PC-9 (cell line): ENCODE measurements at regions not wholly inside any gene's neighbourhood (a gene's known extent, or its start where the extent isn't known, plus 50 kb on each side); places are given as distances from the start of the nearest gene placed in this dataset.

Experiments
- BruUV-seq: library from RNA; stranded (reverse); fragments of 400-500 nt; replicated peaks from 2 replicates; lab custom pipeline; 2021; lab: Mats Ljungman, UMichigan
- CTCF ChIA-PET: fragments of 300-600 bp; sonication (Branson Sonifier 250); formaldehyde crosslinking; loops from one replicate; lab custom pipeline; 2022; ENCODE audit warnings: antibody characterized with exemption; lab: Charles Lee
- POLR2A ChIA-PET: fragments of 300-600 bp; sonication (Branson Sonifier 250); formaldehyde crosslinking; loops from one replicate; lab custom pipeline; 2022; ENCODE audit warnings: antibody characterized with exemption; ENCODE audit not compliant: unreplicated experiment; lab: Charles Lee
- DNase-seq, 2 experiments: peaks; one replicate each; pipeline versions ENCODE4 v3.0.0 to v3.0.0-alpha.2; 2015 to 2022; ENCODE audit warnings: mixed read lengths in 1 of 2
- H2AFZ ChIP-seq: fragments of 200-600 bp; sonication (generic); 2 replicates; pipeline ENCODE4 v1.8.1; 2017; ENCODE audit warnings: antibody characterized with exemption
- H3F3A ChIP-seq: fragments of 200-600 bp; sonication (generic); 2 replicates; pipeline ENCODE4 v1.8.1; 2017; ENCODE audit warnings: antibody characterized with exemption, mild to moderate bottlenecking, low read depth; ENCODE audit not compliant: insufficient read depth
- H3K27ac ChIP-seq: fragments of 200-600 bp; sonication (generic); 2 replicates; pipeline ENCODE4 v1.6.1; 2016; ENCODE audit warnings: mixed run types
- H3K27me3 ChIP-seq: fragments of 200-600 bp; sonication (generic); 2 replicates; pipeline ENCODE4 v1.6.1; 2016; ENCODE audit warnings: low read depth, mixed run types; ENCODE audit not compliant: insufficient read depth
- H3K36me3 ChIP-seq: fragments of 200-600 bp; sonication (generic); 2 replicates; pipeline ENCODE4 v1.6.1; 2016; ENCODE audit warnings: low read depth, mixed run types
- H3K4me1 ChIP-seq: fragments of 200-600 bp; sonication (generic); replicated peaks from 2 replicates; pipeline ENCODE4 v1.6.1; 2016; ENCODE audit warnings: mixed run types; ENCODE audit not compliant: insufficient read depth
- H3K4me2 ChIP-seq: fragments of 200-600 bp; sonication (generic); 2 replicates; pipeline ENCODE4 v1.6.1; 2017; ENCODE audit warnings: mixed run types
- H3K4me3 ChIP-seq: fragments of 200-600 bp; sonication (generic); 2 replicates; pipeline ENCODE4 v1.6.1; 2016; ENCODE audit warnings: mixed run types
- H3K79me2 ChIP-seq: fragments of 200-600 bp; sonication (generic); 2 replicates; pipeline ENCODE4 v1.6.1; 2017; ENCODE audit warnings: low read depth, mixed run types
- H3K9me2 ChIP-seq: fragments of 200-600 bp; sonication (generic); 2 replicates; pipeline ENCODE4 v1.8.1; 2017; ENCODE audit warnings: mild to moderate bottlenecking; ENCODE audit not compliant: insufficient read depth
- H3K9me3 ChIP-seq: fragments of 200-600 bp; sonication (generic); 2 replicates; pipeline ENCODE4 v1.8.1; 2016; ENCODE audit warnings: low read depth; ENCODE audit not compliant: insufficient read depth
- H4K20me1 ChIP-seq: fragments of 200-600 bp; sonication (generic); 2 replicates; pipeline ENCODE4 v1.8.1; 2017; ENCODE audit not compliant: insufficient read depth
- EZH2 ChIP-seq: fragments of 200-600 bp; sonication (generic); IDR thresholded peaks from 2 replicates; pipeline ENCODE4 v1.8.0; 2017; ENCODE audit warnings: antibody characterized with exemption, low read depth
- intact Hi-C: fragments of 100-400 bp; cut with micrococcal nuclease; formaldehyde crosslinking; loops from one replicate; pipeline ENCODE4 v1.10.0; 2022; ENCODE audit not compliant: unreplicated experiment
- TF ChIP-seq, protein P1 (sequence below): fragments of 200-600 bp; sonication (generic); conservative IDR thresholded peaks from 2 replicates; pipeline ENCODE4 v1.6.1; 2017; ENCODE audit warnings: mixed run types, antibody characterized with exemption, mild to moderate bottlenecking, moderate library complexity

DNA sequence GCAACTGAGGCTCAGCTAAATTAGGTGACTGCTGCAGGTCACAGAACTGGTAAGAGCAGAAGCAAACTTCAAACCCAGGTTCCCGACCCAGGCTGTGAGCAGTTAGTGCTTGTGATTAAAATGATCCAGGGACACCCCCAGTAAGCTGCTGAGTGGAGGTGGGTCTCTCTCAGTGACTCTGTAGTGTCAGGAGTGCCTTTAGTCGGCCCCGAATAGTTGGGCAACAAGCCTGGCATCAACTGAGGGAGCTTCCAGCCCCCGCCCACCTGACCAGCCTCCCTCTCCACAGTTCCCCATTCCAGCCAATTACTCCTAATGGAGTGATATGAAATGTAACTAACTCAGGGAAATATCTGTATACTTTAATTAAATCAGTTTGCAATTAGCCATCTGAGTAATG lies 168.0 kb upstream of the SMAD3 start:
- no peak for DNase-seq
- no peaks in the 10 kb centered on the region for H4K20me1 ChIP-seq
- BruUV-seq, result no TSS peak
- ChIA-PET CTCF (no interaction called here), POLR2A (no interaction called here)
- H3K9me3 ChIP-seq, result no peaks in the 10 kb centered on the region
- no peaks in the 10 kb centered on the region for H3K9me2 ChIP-seq
- no peaks in the 10 kb centered on the region for H3F3A ChIP-seq
- TF ChIP-seq EZH2, result no peak
- TF ChIP-seq, protein P1, sequence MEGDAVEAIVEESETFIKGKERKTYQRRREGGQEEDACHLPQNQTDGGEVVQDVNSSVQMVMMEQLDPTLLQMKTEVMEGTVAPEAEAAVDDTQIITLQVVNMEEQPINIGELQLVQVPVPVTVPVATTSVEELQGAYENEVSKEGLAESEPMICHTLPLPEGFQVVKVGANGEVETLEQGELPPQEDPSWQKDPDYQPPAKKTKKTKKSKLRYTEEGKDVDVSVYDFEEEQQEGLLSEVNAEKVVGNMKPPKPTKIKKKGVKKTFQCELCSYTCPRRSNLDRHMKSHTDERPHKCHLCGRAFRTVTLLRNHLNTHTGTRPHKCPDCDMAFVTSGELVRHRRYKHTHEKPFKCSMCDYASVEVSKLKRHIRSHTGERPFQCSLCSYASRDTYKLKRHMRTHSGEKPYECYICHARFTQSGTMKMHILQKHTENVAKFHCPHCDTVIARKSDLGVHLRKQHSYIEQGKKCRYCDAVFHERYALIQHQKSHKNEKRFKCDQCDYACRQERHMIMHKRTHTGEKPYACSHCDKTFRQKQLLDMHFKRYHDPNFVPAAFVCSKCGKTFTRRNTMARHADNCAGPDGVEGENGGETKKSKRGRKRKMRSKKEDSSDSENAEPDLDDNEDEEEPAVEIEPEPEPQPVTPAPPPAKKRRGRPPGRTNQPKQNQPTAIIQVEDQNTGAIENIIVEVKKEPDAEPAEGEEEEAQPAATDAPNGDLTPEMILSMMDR, result no peak
- no peak overlapping the region for H3K4me3 ChIP-seq
- H3K27me3 ChIP-seq, result no peaks in the 10 kb centered on the region
- H3K36me3 ChIP-seq, result no peaks in the 10 kb centered on the region
- no peak overlapping the region for H3K4me2 ChIP-seq
- intact Hi-C loops, result no loop called here
- no peak overlapping the region for H2AFZ ChIP-seq
- H3K27ac ChIP-seq, result no peak overlapping the region
- no peaks in the 10 kb centered on the region for H3K79me2 ChIP-seq
- no peaks in the 10 kb centered on the region for H3K4me1 ChIP-seq

DNA sequence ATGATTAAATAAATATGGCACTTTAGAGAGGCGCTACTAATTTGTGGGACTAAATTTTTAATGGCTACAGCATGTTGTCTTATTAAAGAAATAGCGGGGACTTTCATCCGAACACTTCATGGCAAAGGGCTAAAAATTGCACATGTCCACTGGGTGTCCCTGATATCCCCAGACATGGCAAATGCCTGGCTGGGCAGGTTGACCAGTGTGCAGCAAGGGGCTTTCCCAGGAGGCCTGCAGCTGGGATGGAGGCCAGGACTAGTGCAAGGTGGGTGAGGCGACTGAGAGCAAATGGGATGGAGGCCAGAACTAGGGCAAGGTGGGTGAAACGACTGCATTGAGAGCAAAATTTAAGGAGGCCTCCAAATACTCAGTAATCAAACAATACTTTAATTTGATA lies 167.4 kb upstream of the SMAD3 start:
- DNase-seq, result no peak
- Histone ChIP-seq H3K9me3 (no peaks in the 10 kb centered on the region), H3K27me3 (no peaks in the 10 kb centered on the region), H3K27ac (no peak overlapping the region), H3K9me2 (no peaks in the 10 kb centered on the region), H3K4me1 (no peaks in the 10 kb centered on the region), H3K36me3 (no peaks in the 10 kb centered on the region), H3F3A (no peaks in the 10 kb centered on the region), H4K20me1 (no peaks in the 10 kb centered on the region), H3K4me3 (no peak overlapping the region), H2AFZ (no peak overlapping the region), H3K79me2 (no peaks in the 10 kb centered on the region), H3K4me2 (no peak overlapping the region)
- TF ChIP-seq EZH2, result no peak
- TF ChIP-seq, protein P1, result no peak
- ChIA-PET POLR2A (no interaction called here), CTCF (no interaction called here)
- no TSS peak for BruUV-seq
- intact Hi-C loops, result no loop called here

DNA sequence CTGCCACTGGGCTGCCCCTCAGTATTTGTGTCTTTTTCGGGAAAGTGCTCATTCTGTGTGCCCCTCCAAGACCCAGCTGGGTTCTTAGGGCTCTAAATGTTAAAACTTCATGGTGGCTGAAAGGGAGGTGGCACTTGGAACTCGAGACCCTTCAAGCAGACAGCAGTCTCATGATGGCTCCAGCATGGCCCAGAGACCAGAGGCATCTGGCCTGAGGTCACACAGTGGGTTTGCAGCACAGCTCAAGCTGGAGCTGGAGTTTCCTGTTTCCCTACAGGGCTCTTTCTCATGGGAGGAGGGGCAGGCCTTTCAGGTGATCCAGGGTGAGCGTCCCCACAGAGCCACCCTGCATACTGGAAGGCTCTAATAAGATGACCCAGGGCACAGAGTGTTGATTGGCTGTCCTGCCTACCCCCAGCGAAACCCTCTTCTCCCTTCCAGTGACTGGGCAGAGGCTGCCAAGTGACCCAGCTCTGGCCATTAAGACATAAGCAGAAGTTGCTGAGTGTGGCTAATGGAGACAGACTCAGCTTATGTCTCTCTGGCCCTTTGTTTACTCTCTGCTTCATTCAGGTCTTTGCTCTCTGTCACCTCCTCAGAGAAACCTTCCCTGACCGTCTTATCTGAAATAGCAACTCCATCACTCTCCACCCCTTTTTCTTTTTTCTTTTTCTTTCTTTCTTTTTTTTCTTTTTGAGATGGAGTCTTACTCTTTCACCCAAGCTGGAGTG lies 166.6 kb upstream of the SMAD3 start:
- Histone ChIP-seq H3K79me2 (no peaks in the 10 kb centered on the region), H4K20me1 (no peaks in the 10 kb centered on the region), H3K27ac (no peak overlapping the region), H3K36me3 (no peaks in the 10 kb centered on the region), H2AFZ (no peak overlapping the region), H3K4me3 (no peak overlapping the region), H3F3A (no peaks in the 10 kb centered on the region), H3K27me3 (no peaks in the 10 kb centered on the region), H3K9me2 (no peaks in the 10 kb centered on the region), H3K4me1 (no peaks in the 10 kb centered on the region), H3K9me3 (no peaks in the 10 kb centered on the region), H3K4me2 (no peak overlapping the region)
- intact Hi-C loops, result no loop called here
- ChIA-PET CTCF (interaction anchor here (0.7 to 1.1 kb wide), 2 partner anchors 33 to 47 kb away, joined by 3 to 4 read pairs; no protein-coding TSS in a partner anchor), POLR2A (no interaction called here)
- no peak for TF ChIP-seq EZH2
- TF ChIP-seq, protein P1, result no peak
- no peak for DNase-seq
- BruUV-seq, result no TSS peak
